Omental fat pad (tissue), 3 donors: ENCODE measurements at regions not wholly inside any gene's neighbourhood (a gene's known extent, or its start where the extent isn't known, plus 50 kb on each side); places are given as distances from the start of the nearest gene placed in this dataset.

ENCODE experiments used
- ATAC-seq: fragments of 150-250 bp; one replicate; pipeline ENCODE4 v1.9.1; 2016; ENCODE audit warnings: mild to moderate bottlenecking, moderate library complexity; ENCODE audit not compliant: low FRiP score
- DNase-seq: peaks from one replicate; pipeline ENCODE4 v3.0.0-alpha.2; 2019; ENCODE audit warnings: low spot score
- TF ChIP-seq, protein P1 (sequence below), 3 donors: fragments of 450-650 bp; IDR thresholded peaks; one replicate each; pipeline ENCODE4 v1.5.1; 2016 to 2017; ENCODE audit warnings: antibody characterized with exemption in 3 of 3, mild to moderate bottlenecking in 3 of 3, moderate library complexity in 2 of 3

DNA sequence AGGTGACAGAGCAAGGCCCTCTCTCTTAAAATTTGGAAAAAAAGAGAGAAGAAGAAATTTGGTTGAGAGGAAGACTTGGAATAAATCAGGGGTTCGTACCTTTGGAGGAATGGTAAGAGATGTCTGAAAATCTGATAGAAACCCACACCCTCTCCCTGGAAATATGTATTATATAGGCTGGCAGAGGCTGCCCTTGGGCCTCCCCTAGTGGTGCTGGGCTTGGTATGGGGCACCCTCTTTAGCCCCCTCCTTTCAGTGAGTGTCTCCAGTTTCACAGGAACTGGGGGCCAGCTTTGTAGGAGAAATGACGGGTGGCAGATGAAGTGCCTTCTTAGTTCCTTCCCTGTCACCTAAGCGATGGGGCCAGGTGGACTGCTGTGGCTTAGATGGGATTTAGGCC lies 82.9 kb upstream of the SLC2A1 start:
- DNase-seq: no peak
- TF ChIP-seq, protein P1, sequence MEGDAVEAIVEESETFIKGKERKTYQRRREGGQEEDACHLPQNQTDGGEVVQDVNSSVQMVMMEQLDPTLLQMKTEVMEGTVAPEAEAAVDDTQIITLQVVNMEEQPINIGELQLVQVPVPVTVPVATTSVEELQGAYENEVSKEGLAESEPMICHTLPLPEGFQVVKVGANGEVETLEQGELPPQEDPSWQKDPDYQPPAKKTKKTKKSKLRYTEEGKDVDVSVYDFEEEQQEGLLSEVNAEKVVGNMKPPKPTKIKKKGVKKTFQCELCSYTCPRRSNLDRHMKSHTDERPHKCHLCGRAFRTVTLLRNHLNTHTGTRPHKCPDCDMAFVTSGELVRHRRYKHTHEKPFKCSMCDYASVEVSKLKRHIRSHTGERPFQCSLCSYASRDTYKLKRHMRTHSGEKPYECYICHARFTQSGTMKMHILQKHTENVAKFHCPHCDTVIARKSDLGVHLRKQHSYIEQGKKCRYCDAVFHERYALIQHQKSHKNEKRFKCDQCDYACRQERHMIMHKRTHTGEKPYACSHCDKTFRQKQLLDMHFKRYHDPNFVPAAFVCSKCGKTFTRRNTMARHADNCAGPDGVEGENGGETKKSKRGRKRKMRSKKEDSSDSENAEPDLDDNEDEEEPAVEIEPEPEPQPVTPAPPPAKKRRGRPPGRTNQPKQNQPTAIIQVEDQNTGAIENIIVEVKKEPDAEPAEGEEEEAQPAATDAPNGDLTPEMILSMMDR (IDR thresholded peaks at IDR 0.05): no peak
- ATAC-seq: no peak

DNA sequence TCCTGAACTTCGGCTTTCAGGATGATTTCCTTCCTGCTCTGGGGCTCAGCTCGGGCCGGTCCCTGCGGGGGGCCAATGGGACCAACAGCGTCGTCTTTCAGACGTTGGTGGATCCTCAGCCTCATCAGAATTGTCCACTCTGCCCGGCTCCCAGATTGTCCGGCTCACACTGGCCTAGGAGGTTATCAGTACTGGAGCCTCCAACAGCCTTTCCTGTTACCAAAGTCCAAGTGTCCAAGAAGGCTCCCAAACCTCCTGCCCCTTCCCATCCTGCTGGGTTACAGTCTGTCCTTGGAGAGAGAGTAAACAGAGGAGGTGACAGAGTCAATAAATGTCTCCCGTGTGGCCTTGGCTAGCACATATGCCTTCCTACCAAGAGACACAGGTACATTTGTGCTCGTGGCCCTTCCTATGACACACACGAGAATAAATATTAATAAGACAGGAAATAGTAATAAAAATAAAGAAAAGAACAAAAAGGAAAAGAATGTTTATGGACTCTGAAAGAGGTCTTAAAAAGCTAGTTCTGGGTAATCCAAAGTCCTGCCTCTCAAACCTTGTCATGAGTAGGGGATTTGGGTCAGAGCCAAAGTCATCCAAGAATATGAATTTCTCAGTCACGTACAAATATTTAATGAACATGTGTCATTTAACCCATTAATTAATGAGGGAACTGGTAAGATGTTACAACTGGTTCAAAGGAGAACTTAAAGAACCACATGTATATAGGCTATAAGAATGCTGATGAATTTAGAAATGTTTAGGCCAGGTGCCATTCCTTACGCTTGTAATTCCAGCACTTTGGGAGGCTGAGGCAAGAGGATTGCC lies 80.8 kb upstream of the SLC2A1 start:
- TF ChIP-seq, protein P1 (IDR thresholded peaks at IDR 0.05): no peak
- DNase-seq (no peak), ATAC-seq (no peak)

DNA sequence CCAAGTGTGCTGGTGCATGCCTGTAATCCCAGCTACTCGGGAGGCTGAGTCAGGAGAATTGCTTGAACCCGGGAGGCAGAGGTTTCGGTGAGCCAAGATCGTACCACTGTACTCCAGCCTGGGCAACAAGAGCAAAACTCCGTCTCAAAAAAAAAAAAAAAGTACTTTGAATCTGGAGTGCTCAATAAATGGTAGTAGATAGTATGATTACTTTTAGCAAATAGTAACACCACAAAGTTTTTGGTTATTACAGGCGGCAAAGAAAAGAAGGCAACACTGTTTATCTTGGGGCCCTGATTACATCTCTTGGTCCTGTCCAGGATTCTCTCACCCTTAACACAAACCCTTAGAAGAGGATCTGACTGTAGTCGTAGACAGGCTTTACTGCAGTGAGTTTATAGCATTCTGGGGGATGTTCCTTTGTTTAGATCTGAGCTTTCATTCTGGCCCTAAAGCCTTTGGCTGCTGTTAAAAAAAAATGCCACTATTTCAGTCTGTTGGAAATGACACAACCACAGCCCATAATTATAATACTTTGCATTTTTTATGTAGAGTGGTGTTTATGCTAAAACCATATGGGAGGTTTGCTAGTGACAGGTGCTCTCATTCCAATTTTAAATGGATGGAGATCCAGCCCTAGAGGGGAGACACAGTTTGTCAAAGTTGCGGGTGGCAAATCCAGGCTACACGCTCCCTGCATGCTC lies 79.7 kb upstream of the SLC2A1 start:
- DNase-seq (no peak), ATAC-seq (no peak)
- TF ChIP-seq, protein P1 (IDR thresholded peaks at IDR 0.05): no peak

DNA sequence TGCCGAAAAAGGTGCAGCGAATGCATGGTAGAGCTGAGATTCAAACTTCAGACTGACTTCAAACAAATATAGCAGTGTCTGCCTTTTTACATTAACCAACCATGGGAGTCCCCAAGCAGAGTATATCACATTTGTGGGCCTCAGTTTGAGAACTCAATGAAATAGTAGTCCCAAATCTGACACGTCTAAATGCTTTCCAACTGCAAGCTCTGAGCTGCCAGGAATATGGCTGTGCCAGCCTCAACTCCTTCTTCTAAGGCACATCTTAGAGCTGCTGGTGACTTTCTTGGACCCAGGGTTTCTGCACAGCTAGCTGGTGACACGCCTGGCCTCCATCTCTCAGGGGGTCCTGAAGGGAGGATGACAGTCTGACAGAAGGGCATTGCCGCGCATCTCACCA lies 78.8 kb upstream of the SLC2A1 start:
- no peak for DNase-seq
- ATAC-seq: no peak
- TF ChIP-seq, protein P1 (IDR thresholded peaks at IDR 0.05): no peak

DNA sequence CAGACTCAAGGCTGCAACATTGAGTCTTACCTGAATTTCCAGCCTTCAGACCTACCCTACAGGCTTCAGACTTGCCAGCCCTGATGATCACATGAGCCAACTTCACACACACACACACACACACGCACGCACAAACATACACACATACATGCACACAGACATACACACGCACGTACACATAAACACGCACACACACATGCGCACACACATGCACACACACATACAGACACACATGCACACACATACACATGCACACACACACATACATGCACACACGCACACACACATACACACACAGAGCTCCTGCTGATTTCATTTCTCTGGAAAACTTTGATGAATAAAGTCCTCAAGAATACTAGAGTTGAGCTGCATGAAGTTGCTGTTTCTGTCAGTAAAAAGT lies 78.3 kb upstream of the SLC2A1 start:
- ATAC-seq: no peak
- TF ChIP-seq, protein P1 (IDR thresholded peaks at IDR 0.05): no peak
- no peak for DNase-seq

DNA sequence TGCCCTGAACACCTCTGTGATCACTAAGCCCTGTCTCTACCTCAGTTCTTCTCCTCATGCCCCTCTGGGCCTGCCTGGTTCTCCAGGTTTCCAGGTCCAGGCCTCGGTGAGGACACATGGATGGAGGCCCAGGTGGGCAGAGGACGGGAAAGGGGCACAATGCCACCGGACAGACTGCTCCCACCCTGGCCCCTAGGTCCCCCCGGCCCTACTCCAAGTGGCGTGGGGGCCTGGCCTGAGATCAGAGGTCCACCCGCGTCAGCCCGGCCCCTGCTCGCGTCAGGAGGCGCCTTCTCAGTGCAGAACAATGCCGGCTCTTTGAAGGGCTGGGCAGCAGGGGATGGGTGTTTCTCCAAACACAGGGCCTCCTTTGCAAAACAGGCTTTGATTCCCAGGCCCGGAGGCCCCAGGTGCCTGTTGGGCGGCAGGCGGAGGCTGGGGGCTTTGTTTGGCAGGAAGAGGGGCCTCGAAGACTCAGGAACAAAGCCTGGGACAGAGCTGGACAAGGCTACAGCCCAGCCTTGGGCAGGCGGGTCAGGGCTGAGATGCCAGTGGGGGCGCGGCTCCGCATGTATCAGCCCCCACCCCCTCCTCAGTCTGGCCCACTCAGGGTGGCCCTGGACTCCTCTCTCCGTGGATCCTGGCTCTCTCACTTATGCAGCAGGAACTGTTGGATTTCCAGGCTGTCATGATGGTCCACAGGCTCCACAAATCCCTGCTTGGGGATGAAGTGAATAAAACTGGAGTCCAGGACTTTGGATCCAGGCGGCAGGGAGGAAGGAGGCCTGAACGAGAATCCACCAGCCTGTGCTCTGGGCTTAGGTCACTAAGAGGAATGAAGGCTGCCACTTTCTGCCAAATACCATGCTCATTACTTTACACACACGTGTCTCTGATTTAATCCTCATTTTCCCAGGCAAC lies 77.4 kb upstream of the SLC2A1 start:
- TF ChIP-seq, protein P1 (IDR thresholded peaks at IDR 0.05): no peak
- DNase-seq (no peak), ATAC-seq (no peak)
